ENCODE measurements at regions not wholly inside any gene's neighbourhood (a gene's known extent, or its start where the extent isn't known, plus 50 kb on each side); places are given as distances from the start of the nearest gene placed in this dataset.
"Not testable (repeated sequence)": the region's sequence is repeated elsewhere in the genome, so short reads cannot be mapped to it uniquely, and the experiment has no call there.

GRCh38 chr7:94706996-94707740 is 51.2 kb upstream of the SGCE start:
- in situ Hi-C loops (cut with HindIII; ENCODE audit: low pct_unique_long_range_greater_than_20kb, low sequenced_read_pairs), result no loop called here
- DNase-seq (ENCODE audit: low read depth, low spot score), result no peak

DNA sequence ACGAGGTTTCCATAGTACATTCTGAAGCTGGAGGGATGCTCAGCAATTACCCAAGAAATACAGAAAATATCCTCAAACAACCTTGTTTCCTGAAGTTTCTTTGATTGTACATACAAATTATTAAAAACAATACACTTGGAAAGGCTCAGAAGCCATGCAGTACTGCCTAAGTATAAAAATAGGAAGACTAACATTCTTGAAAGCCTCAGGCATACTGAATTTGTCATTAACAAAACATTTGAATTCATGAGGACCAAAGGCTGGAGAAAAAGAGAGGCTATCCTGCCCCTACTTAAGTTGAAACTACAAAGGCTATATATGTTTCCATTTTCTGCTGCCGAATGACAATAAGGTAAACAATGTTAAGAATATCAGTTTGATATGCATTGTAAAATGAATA is 54.3 kb upstream of the SGCE start:
- DNase-seq (ENCODE audit: low read depth, low spot score), result no peak
- in situ Hi-C loops (cut with HindIII; ENCODE audit: low pct_unique_long_range_greater_than_20kb, low sequenced_read_pairs), result no loop called here

GRCh38 chr7:94722360-94722759 is 66.4 kb upstream of the SGCE start:
- in situ Hi-C loops (cut with HindIII; ENCODE audit: low pct_unique_long_range_greater_than_20kb, low sequenced_read_pairs); DNase-seq (ENCODE audit: low read depth, low spot score): not testable (repeated sequence)

DNA sequence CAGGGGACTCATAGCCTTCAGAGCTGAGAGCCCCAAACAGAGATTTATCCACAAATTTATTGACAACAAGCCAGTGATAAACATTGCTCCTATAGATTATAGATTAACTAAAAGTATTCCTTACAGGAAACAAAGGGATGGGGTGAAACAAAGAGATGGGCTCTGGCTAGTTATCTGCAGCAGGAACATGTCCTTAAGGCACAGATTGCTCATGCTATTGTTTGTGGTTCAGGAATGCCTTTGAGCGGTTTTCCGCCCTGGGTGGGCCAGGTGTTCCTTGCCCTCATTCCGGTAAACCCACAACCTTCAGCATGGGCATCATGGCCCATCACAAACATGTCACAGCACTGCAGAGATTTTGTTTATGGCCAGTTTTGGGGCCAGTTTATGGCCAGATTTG is 73.0 kb upstream of the SGCE start:
- in situ Hi-C loops (cut with HindIII; ENCODE audit: low pct_unique_long_range_greater_than_20kb, low sequenced_read_pairs); DNase-seq (ENCODE audit: low read depth, low spot score): not testable (repeated sequence)

DNA sequence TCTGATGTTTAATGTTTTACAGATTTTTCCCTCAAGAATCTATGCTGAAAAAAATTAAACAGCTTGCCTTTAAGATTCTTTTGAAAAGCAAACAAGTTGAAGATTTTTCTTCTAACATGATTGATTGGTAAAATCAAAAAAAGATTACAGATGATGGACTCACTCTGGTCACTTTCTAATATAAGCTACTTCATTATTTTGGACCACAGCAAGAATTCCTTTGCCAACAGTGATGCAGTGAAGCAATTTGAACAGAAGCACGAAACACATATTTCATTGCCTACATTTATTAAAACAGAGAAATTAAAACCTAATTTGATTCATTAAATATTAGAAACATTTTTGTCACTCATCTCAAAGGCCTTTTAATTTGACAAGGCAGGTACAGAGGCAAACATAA is 82.1 kb upstream of the SGCE start:
- DNase-seq (ENCODE audit: low read depth, low spot score), result no peak
- in situ Hi-C loops (cut with HindIII; ENCODE audit: low pct_unique_long_range_greater_than_20kb, low sequenced_read_pairs), result no loop called here

DNA sequence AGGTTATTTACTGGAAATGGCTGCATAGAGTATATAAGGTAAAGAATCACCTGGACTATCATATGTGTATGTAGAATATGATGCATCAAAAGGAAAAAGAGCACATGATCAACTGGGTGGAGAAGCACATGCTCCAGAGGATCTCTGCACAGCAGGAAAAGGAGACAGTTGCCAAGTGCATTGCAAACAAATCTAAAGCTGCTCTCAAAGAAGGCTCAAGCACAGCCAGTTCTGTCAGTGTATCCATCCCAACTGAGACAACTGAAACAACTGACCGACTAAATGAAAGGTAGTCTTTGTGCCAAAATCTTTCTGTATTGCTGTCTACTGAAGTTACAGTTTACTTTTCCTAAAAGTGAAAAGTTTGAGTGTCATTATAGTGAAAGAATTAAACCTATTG is 83.2 kb upstream of the SGCE start:
- no peak for DNase-seq (ENCODE audit: low read depth, low spot score)
- in situ Hi-C loops (cut with HindIII; ENCODE audit: low pct_unique_long_range_greater_than_20kb, low sequenced_read_pairs), result no loop called here

DNA sequence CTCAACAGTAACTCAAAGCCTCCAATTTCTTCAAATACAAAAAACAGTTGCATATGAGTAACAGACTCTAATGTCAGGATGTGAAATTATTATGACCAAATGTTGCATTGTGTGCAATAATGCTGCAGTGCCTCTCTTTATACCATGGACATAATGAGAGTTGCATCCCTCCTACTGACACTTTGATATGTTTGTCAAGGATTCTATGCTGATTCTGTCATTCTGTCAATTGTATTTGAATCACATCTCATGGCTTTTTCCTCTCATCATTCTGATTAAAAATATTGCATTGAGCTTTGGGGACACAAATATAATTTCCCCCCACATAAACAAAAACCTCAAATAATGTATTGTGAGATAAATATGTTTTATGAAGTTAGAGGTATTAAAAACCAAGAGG is 84.6 kb upstream of the SGCE start:
- in situ Hi-C loops (cut with HindIII; ENCODE audit: low pct_unique_long_range_greater_than_20kb, low sequenced_read_pairs), result no loop called here
- DNase-seq (ENCODE audit: low read depth, low spot score), result no peak

GRCh38 chr7:94741179-94741578 is 85.2 kb upstream of the SGCE start:
- peak; percentile 27 for DNase-seq (ENCODE audit: low read depth, low spot score)
- in situ Hi-C loops (cut with HindIII; ENCODE audit: low pct_unique_long_range_greater_than_20kb, low sequenced_read_pairs), result no loop called here

GRCh38 chr7:94748376-94748775 is 92.4 kb upstream of the SGCE start:
- DNase-seq (ENCODE audit: low read depth, low spot score), result no peak
- in situ Hi-C loops (cut with HindIII; ENCODE audit: low pct_unique_long_range_greater_than_20kb, low sequenced_read_pairs), result no loop called here

DNA sequence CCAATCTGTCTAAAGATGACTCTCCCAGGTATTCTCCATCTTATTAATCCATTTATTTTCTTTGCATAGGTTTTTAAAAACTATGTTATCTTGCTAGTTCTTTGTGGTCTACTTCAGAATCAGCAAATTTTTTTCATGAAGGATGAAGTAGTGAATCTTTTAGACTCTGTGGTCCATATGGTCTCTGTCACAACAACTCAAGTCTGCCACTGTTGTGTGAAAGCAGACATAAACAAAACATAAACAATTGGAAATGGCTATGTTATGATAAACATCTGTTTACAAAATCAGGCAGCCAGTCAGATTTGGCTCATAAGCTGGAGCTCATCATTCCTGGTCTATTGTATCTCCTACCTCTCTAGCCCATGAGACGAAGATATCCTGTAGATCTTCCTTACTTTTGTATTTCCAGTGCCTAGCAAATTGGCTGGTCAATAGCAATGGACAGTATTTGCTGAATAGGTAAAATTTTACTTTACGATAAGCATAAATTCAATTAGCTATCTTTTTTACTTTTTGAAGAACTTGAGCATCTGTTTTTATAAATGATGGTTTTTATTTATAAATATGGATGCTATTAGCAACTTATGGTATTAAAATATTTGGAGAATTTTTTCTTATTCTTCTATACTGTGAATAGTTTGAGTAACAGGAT is 104.6 kb upstream of the SGCE start:
- DNase-seq (ENCODE audit: low read depth, low spot score), result no peak
- in situ Hi-C loops (cut with HindIII; ENCODE audit: low pct_unique_long_range_greater_than_20kb, low sequenced_read_pairs), result no loop called here

GRCh38 chr7:94761451-94761850 is 105.5 kb upstream of the SGCE start:
- in situ Hi-C loops (cut with HindIII; ENCODE audit: low pct_unique_long_range_greater_than_20kb, low sequenced_read_pairs), result no loop called here
- no peak for DNase-seq (ENCODE audit: low read depth, low spot score)

DNA sequence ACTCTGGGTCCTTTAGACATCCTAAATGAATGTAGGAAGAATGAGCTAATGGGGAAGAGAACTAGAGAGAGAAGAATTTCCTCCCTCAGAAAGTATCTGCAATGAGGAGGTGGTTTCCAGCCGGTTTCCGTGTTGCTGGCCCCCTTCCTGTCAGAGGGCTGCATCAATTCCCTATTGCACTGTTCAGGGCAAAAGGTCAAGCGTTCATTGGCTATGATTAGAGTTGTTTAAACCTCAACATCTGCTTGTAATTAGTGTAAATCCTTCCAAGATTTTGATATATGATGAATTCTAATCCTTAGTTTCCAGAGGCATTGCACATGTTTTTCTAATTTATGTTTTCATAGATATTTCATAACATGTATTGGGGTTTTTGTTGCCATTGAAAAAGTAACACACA is 107.3 kb upstream of the SGCE start:
- no peak for DNase-seq (ENCODE audit: low read depth, low spot score)
- in situ Hi-C loops (cut with HindIII; ENCODE audit: low pct_unique_long_range_greater_than_20kb, low sequenced_read_pairs), result no loop called here

GRCh38 chr7:94769724-94770123 is 113.8 kb upstream of the SGCE start:
- in situ Hi-C loops (cut with HindIII; ENCODE audit: low pct_unique_long_range_greater_than_20kb, low sequenced_read_pairs), result no loop called here
- no peak for DNase-seq (ENCODE audit: low read depth, low spot score)

DNA sequence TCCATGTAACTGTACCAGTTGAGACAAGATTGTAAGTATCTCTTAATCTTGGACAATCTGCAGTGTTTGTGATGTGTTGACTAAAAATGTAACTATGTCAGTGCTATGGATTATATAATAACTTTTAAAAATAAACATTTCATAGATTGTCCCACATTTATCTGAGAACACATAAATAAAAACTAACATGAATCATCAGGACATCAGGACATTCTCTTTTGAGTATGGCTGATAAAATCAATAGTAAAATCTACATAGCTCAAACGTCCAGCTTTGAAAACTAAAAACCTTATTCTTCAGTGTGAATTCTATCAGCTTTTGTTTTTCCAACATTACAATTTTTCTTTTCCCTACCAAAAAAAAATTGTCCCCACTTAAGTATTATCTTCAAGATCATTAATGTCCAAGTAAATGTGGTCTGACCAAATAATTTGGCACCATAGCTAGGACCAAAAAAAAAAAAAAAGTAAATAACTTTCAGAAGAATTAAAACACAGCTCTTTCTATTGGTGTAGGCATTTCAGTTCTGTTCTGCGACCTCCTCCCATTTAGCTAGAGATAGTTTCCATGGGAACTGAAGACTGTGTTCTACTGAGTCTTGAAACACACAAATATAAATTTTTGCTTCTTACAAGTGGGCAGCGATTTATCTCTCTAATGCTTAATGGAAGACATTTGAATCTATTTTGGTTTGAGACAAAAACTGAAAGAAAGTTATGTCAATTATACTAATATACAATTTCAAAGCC is 123.0 kb upstream of the SGCE start:
- in situ Hi-C loops (cut with HindIII; ENCODE audit: low pct_unique_long_range_greater_than_20kb, low sequenced_read_pairs), result no loop called here
- no peak for DNase-seq (ENCODE audit: low read depth, low spot score)

DNA sequence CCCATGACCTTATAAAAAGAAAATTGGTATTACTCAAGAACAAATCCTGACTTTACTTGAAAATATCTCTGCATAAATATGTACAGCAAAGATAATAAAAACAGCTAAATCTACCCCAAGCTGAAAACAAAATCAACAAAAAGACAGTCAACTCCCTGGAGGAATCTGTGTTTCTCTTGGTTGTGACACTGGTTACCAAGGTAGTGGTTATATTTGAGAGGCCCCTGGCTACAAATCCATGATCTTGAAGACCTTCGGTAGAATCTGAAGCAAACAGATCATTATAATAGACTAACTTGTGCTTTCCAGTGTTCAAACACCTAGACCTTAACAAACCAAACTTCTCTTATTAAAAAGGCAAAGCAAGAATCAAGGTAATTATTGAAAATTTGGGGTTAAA is 123.9 kb upstream of the SGCE start:
- DNase-seq (ENCODE audit: low read depth, low spot score), result no peak
- in situ Hi-C loops (cut with HindIII; ENCODE audit: low pct_unique_long_range_greater_than_20kb, low sequenced_read_pairs), result no loop called here

GRCh38 chr7:94781236-94781635 is 125.3 kb upstream of the SGCE start:
- DNase-seq (ENCODE audit: low read depth, low spot score), result no peak
- in situ Hi-C loops (cut with HindIII; ENCODE audit: low pct_unique_long_range_greater_than_20kb, low sequenced_read_pairs), result no loop called here

- in situ Hi-C loops (cut with HindIII; ENCODE audit: low pct_unique_long_range_greater_than_20kb, low sequenced_read_pairs), result no loop called here
- DNase-seq (ENCODE audit: low read depth, low spot score), result no peak
Observed at GRCh38 chr7:94782777-94783176, 124.6 kb upstream of the PPP1R9A start.

GRCh38 chr7:94787285-94787684 is 120.1 kb upstream of the PPP1R9A start:
- no peak for DNase-seq (ENCODE audit: low read depth, low spot score)
- in situ Hi-C loops (cut with HindIII; ENCODE audit: low pct_unique_long_range_greater_than_20kb, low sequenced_read_pairs), result no loop called here

- in situ Hi-C loops (cut with HindIII; ENCODE audit: low pct_unique_long_range_greater_than_20kb, low sequenced_read_pairs); DNase-seq (ENCODE audit: low read depth, low spot score): not testable (repeated sequence)
Observed at GRCh38 chr7:94788378-94788777, 119.0 kb upstream of the PPP1R9A start.
